HCT116 (cell line): ENCODE measurements at regions not wholly inside any gene's neighbourhood (a gene's known extent, or its start where the extent isn't known, plus 50 kb on each side); places are given as distances from the start of the nearest gene placed in this dataset.

Experiments used
- CEBPB ChIP-seq: IDR thresholded peaks from 2 replicates; pipeline ENCODE4 v1.6.1; 2012; ENCODE audit warnings: low read depth
- CTCF ChIP-seq, 3 experiments: fragments of 200-600 bp in 1 of 3; sonication (generic) in 1 of 3; IDR thresholded peaks in 2 of 3; conservative IDR thresholded peaks in 1 of 3; 2 replicates each; pipeline ENCODE4 v1.5.1; 2012 to 2017; ENCODE audit warnings: low read depth in 2 of 3, low read length in 2 of 3, antibody characterized with exemption in 1 of 3, borderline replicate concordance in 1 of 3, control low read depth in 1 of 3, mild to moderate bottlenecking in 1 of 3, mixed read lengths in 1 of 3, mixed run types in 1 of 3, moderate library complexity in 1 of 3; ENCODE audit not compliant: insufficient read depth in 1 of 3
- EGR1 ChIP-seq: IDR thresholded peaks from 2 replicates; pipeline ENCODE4 v1.6.1; 2012; ENCODE audit warnings: low read depth
- EZH2 ChIP-seq: fragments of 200-600 bp; sonication (generic); IDR thresholded peaks from 2 replicates; pipeline ENCODE4 v1.6.1; 2017; ENCODE audit warnings: antibody characterized with exemption, mixed run types
- EZH2phosphoT487 ChIP-seq: fragments of 200-600 bp; IDR thresholded peaks from 2 replicates; pipeline ENCODE4 v1.6.1; 2018; ENCODE audit warnings: antibody characterized with exemption, borderline replicate concordance
- FOSL1 ChIP-seq: IDR thresholded peaks from 2 replicates; pipeline ENCODE4 v1.6.1; 2012; ENCODE audit warnings: low read depth
- JUND ChIP-seq: IDR thresholded peaks from 2 replicates; pipeline ENCODE4 v1.6.1; 2012
- MAX ChIP-seq: IDR thresholded peaks from 2 replicates; pipeline ENCODE4 v1.6.1; 2012
- POLR2A ChIP-seq: IDR thresholded peaks from 2 replicates; pipeline ENCODE4 v1.7.0; 2011; ENCODE audit warnings: borderline replicate concordance; ENCODE audit not compliant: insufficient read depth, insufficient read length; ENCODE audit errors: extremely low read depth
- POLR2AphosphoS5 ChIP-seq: IDR thresholded peaks from 2 replicates; pipeline ENCODE4 v1.6.1; 2011; ENCODE audit warnings: mild to moderate bottlenecking, low read depth, low read length, moderate library complexity
- SIN3A ChIP-seq: IDR thresholded peaks from 2 replicates; pipeline ENCODE4 v1.6.1; 2012; ENCODE audit warnings: low read depth
- TF ChIP-seq, protein P1 (sequence below): IDR thresholded peaks from 2 replicates; pipeline ENCODE4 v1.6.1; 2011; ENCODE audit warnings: mild to moderate bottlenecking, low read length, moderate library complexity; ENCODE audit not compliant: insufficient replicate concordance; ENCODE audit errors: extremely low read depth

DNA sequence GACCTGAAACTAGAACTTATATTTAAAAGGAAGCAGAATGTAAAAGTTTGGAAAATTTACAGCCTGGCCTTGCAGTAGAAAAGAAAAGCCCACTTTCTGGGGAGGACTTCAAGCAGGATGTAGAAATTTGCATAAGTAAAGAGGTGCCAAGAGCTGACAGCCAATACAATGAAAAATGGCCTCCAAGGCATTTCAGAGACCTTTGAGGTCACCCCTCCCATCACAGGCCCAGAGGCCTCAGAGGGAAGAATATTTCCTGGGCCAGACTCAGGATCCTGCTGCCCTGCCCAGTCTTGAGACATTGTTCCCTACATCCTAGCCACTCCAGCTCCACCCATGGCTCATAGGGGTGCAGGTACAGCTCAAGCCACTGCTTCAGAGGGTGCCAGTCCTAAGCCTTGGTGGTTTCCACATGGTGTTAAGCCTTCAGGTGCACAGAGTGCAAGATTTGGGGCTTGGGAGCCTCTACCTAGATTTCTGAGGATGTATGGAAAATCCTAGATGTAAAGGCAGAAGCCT, 518.9 kb upstream of the INTU start:
- TF ChIP-seq EZH2phosphoT487 (no peak), EGR1 (no peak), JUND (no peak), MAX (no peak), POLR2AphosphoS5 (no peak), CTCF (IDR thresholded peaks at IDR 0.05 in 2 of 3, conservative IDR thresholded peaks at IDR 0.05 in 1 of 3; ENCODE audit: borderline replicate concordance in 1 of 3, insufficient read depth in 1 of 3, low read depth in 2 of 3, low read length in 2 of 3) (no peak), POLR2A (no peak), SIN3A (no peak), FOSL1 (no peak), EZH2 (no peak), CEBPB (no peak)
- TF ChIP-seq, protein P1, sequence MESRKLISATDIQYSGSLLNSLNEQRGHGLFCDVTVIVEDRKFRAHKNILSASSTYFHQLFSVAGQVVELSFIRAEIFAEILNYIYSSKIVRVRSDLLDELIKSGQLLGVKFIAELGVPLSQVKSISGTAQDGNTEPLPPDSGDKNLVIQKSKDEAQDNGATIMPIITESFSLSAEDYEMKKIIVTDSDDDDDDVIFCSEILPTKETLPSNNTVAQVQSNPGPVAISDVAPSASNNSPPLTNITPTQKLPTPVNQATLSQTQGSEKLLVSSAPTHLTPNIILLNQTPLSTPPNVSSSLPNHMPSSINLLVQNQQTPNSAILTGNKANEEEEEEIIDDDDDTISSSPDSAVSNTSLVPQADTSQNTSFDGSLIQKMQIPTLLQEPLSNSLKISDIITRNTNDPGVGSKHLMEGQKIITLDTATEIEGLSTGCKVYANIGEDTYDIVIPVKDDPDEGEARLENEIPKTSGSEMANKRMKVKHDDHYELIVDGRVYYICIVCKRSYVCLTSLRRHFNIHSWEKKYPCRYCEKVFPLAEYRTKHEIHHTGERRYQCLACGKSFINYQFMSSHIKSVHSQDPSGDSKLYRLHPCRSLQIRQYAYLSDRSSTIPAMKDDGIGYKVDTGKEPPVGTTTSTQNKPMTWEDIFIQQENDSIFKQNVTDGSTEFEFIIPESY: no peak
